ENCODE measurements at regions not wholly inside any gene's neighbourhood (a gene's known extent, or its start where the extent isn't known, plus 50 kb on each side); places are given as distances from the start of the nearest gene placed in this dataset.

GRCh38 chr10:128921389-128922022, 545.5 kb upstream of the MGMT start:
- no peak for DNase-seq

GRCh38 chr10:128922172-128922571, 544.9 kb upstream of the MGMT start:
- DNase-seq = no peak

GRCh38 chr10:128922619-128923196, 544.3 kb upstream of the MGMT start:
- no peak for DNase-seq

GRCh38 chr10:128924918-128925317, 542.1 kb upstream of the MGMT start:
- DNase-seq = no peak

GRCh38 chr10:128926711-128927110, 540.3 kb upstream of the MGMT start:
- no peak for DNase-seq

GRCh38 chr10:128927497-128928161, 539.4 kb upstream of the MGMT start:
- DNase-seq = no peak

GRCh38 chr10:128928231-128928836, 538.7 kb upstream of the MGMT start:
- no peak for DNase-seq

GRCh38 chr10:128929131-128929530, 537.9 kb upstream of the MGMT start:
- no peak for DNase-seq

- no peak for DNase-seq
These were observed 537.3 kb upstream of the MGMT start for GRCh38 chr10:128929767-128930166.

GRCh38 chr10:128930515-128930914, 536.5 kb upstream of the MGMT start:
- DNase-seq = no peak

GRCh38 chr10:128932071-128932820, 534.8 kb upstream of the MGMT start:
- no peak for DNase-seq

- no peak for DNase-seq
These were observed 532.5 kb upstream of the MGMT start for GRCh38 chr10:128934492-128934891.

GRCh38 chr10:128936392-128936791, 530.6 kb upstream of the MGMT start:
- DNase-seq = no peak

GRCh38 chr10:128938558-128938957, 528.5 kb upstream of the MGMT start:
- DNase-seq = no peak

GRCh38 chr10:128940081-128940480, 527.0 kb upstream of the MGMT start:
- DNase-seq = no peak

GRCh38 chr10:128943111-128943510, 523.9 kb upstream of the MGMT start:
- DNase-seq = no peak

- DNase-seq = no peak
These were observed 521.6 kb upstream of the MGMT start for GRCh38 chr10:128945398-128945797.

GRCh38 chr10:128950159-128950915, 516.7 kb upstream of the MGMT start:
- no peak for DNase-seq

GRCh38 chr10:128950916-128951275, 516.1 kb upstream of the MGMT start:
- DNase-seq = no peak

- no peak for DNase-seq
These were observed 514.2 kb upstream of the MGMT start for GRCh38 chr10:128952856-128953255.

GRCh38 chr10:128956149-128956548, 510.9 kb upstream of the MGMT start:
- DNase-seq = no peak

GRCh38 chr10:128957221-128957620, 509.8 kb upstream of the MGMT start:
- DNase-seq = no peak
